WTC11 (cell line): ENCODE measurements at regions not wholly inside any gene's neighbourhood (a gene's known extent, or its start where the extent isn't known, plus 50 kb on each side); places are given as distances from the start of the nearest gene placed in this dataset.
A peak's percentile ranks its signal among the peaks of the same experiment; 100 is the strongest.

ENCODE experiments used
- ATAC-seq: fragments of 200-7000 bp; cut with Tn5 transposase; 2 replicates; pipeline ENCODE4 v1.10.0; 2021; ENCODE audit warnings: mild to moderate bottlenecking, moderate library complexity
- CTCF ChIA-PET: fragments of 300-600 bp; sonication (Branson Sonifier 250); formaldehyde crosslinking; loops from one replicate; lab custom pipeline; 2021; ENCODE audit warnings: antibody characterized with exemption; lab: Charles Lee
- POLR2A ChIA-PET: fragments of 350-600 bp; sonication (Branson Sonifier 250); formaldehyde crosslinking; loops from one replicate; lab custom pipeline; 2021; ENCODE audit warnings: antibody characterized with exemption; lab: Charles Lee
- DNase-seq: peaks from one replicate; pipeline ENCODE4 v3.0.0; 2021; ENCODE audit warnings: low spot score
- H3K27ac Mint-ChIP-seq: 2 replicates; pipeline ENCODE4 v1.8.0; 2021; ENCODE audit warnings: mixed read lengths
- H3K27me3 Mint-ChIP-seq: 2 replicates; pipeline ENCODE4 v1.8.0; 2021; ENCODE audit warnings: low read depth, mild to moderate bottlenecking, moderate library complexity, mixed read lengths
- H3K36me3 Mint-ChIP-seq: 2 replicates; pipeline ENCODE4 v1.8.0; 2021; ENCODE audit warnings: mixed read lengths
- H3K4me1 Mint-ChIP-seq: 2 replicates; pipeline ENCODE4 v1.8.0; 2022; ENCODE audit warnings: mixed read lengths
- H3K4me3 Mint-ChIP-seq: 2 replicates; pipeline ENCODE4 v1.8.0; 2021; ENCODE audit warnings: mild to moderate bottlenecking, moderate library complexity, mixed read lengths
- H3K9me3 Mint-ChIP-seq: 2 replicates; pipeline ENCODE4 v1.8.0; 2021; ENCODE audit warnings: mixed read lengths
- ATF3 ChIP-seq: sonication (generic); formaldehyde crosslinking; conservative IDR thresholded peaks from 2 replicates; pipeline ENCODE4 v1.8.1; 2022; ENCODE audit warnings: mild to moderate bottlenecking, missing genetic modification reagents
- ATF6 ChIP-seq: sonication (generic); formaldehyde crosslinking; IDR thresholded peaks from 2 replicates; pipeline ENCODE4 v1.8.1; 2023; ENCODE audit warnings: mild to moderate bottlenecking, missing genetic modification reagents
- CTCF ChIP-seq: fragments of 200-600 bp; IDR thresholded peaks from 2 replicates; pipeline ENCODE4 v1.8.0; 2022; ENCODE audit warnings: antibody characterized with exemption
- EMX1 ChIP-seq: fragments of 250-450 bp; sonication (Bioruptor Pico); IDR thresholded peaks from 2 replicates; pipeline ENCODE4 v1.8.0; 2021; ENCODE audit warnings: mild to moderate bottlenecking
- FOXJ3 ChIP-seq: sonication (generic); formaldehyde crosslinking; IDR thresholded peaks from 2 replicates; pipeline ENCODE4 v1.9.0; 2021; ENCODE audit warnings: missing genetic modification reagents, mild to moderate bottlenecking, borderline replicate concordance
- FOXP4 ChIP-seq: sonication (generic); formaldehyde crosslinking; IDR thresholded peaks from 2 replicates; pipeline ENCODE4 v1.8.0; 2022; ENCODE audit warnings: mild to moderate bottlenecking, missing genetic modification reagents
- GTF2I ChIP-seq: fragments of 250-450 bp; sonication (Bioruptor Pico); conservative IDR thresholded peaks from 2 replicates; pipeline ENCODE4 v1.4.0; 2021; ENCODE audit warnings: mild to moderate bottlenecking
- JAZF1 ChIP-seq: fragments of 250-450 bp; sonication (Bioruptor Pico); IDR thresholded peaks from 2 replicates; pipeline ENCODE4 v1.9.0; 2021; ENCODE audit warnings: moderate library complexity, mild to moderate bottlenecking, inconsistent platforms
- KAT7 ChIP-seq: sonication (generic); formaldehyde crosslinking; IDR thresholded peaks from 2 replicates; pipeline ENCODE4 v1.8.1; 2023; ENCODE audit warnings: missing genetic modification reagents, mild to moderate bottlenecking, borderline replicate concordance
- MAX ChIP-seq: sonication (generic); formaldehyde crosslinking; IDR thresholded peaks from 2 replicates; pipeline ENCODE4 v1.8.0; 2022; ENCODE audit warnings: mild to moderate bottlenecking, missing genetic modification reagents
- MXD4 ChIP-seq: fragments of 250-450 bp; sonication (Bioruptor Pico); IDR thresholded peaks from 2 replicates; pipeline ENCODE4 v1.8.0; 2021; ENCODE audit warnings: mild to moderate bottlenecking, moderate library complexity, borderline replicate concordance
- NFATC4 ChIP-seq: fragments of 250-450 bp; sonication (Bioruptor Pico); IDR thresholded peaks from 2 replicates; pipeline ENCODE4 v1.9.0; 2021; ENCODE audit warnings: mild to moderate bottlenecking
- OVOL2 ChIP-seq: fragments of 250-450 bp; sonication (Bioruptor Pico); IDR thresholded peaks from 2 replicates; pipeline ENCODE4 v1.9.0; 2021; ENCODE audit warnings: mild to moderate bottlenecking, borderline replicate concordance
- SMAD4 ChIP-seq: sonication (generic); formaldehyde crosslinking; IDR thresholded peaks from 2 replicates; pipeline ENCODE4 v1.8.0; 2022; ENCODE audit warnings: mild to moderate bottlenecking, missing genetic modification reagents
- SP1 ChIP-seq: sonication (generic); formaldehyde crosslinking; conservative IDR thresholded peaks from 2 replicates; pipeline ENCODE4 v1.8.1; 2022; ENCODE audit warnings: missing genetic modification reagents
- TCF7 ChIP-seq: sonication (generic); formaldehyde crosslinking; IDR thresholded peaks from 2 replicates; pipeline ENCODE4 v1.8.0; 2022; ENCODE audit warnings: mild to moderate bottlenecking, low read depth, missing genetic modification reagents, moderate library complexity
- TP53 ChIP-seq: sonication (generic); formaldehyde crosslinking; IDR thresholded peaks from 2 replicates; pipeline ENCODE4 v1.8.1; 2023; ENCODE audit warnings: mild to moderate bottlenecking, missing genetic modification reagents
- ZNF138 ChIP-seq: sonication (generic); formaldehyde crosslinking; conservative IDR thresholded peaks from 2 replicates; pipeline ENCODE4 v1.8.1; 2022; ENCODE audit warnings: mild to moderate bottlenecking, moderate library complexity, missing genetic modification reagents
- ZNF281 ChIP-seq: sonication (generic); formaldehyde crosslinking; IDR thresholded peaks from 2 replicates; pipeline ENCODE4 v1.8.0; 2023; ENCODE audit warnings: mild to moderate bottlenecking, missing genetic modification reagents

GRCh38 chr1:233735847-233736246 lies 121.9 kb downstream of the KCNK1 start (continued):
- TF ChIP-seq CTCF = no peak
- TF ChIP-seq KAT7 (CRISPR knock-in tag) = no peak
- no peak for TF ChIP-seq ZNF281 (CRISPR knock-in tag)
- no peak for TF ChIP-seq ATF6 (CRISPR knock-in tag)

GRCh38 chr1:233737341-233737740 lies 123.4 kb downstream of the KCNK1 start:
- no peak overlapping the region for H3K27ac Mint-ChIP-seq
- peaks cover 3% of the 10 kb centered on the region; the same call in 1 of the 2 replicates for H3K9me3 Mint-ChIP-seq
- H3K4me3 Mint-ChIP-seq = no peak overlapping the region
- POLR2A ChIA-PET = no interaction called here
- CTCF ChIA-PET = interaction anchor here (0.5 to 1.4 kb wide), 3 partner anchors 12 to 573 kb away, joined by 3 to 6 read pairs (median 4); no protein-coding TSS in a partner anchor
- H3K27me3 Mint-ChIP-seq = no peaks in the 10 kb centered on the region; the same call in 1 of the 2 replicates
- DNase-seq (no peak), ATAC-seq (no peak)
- H3K4me1 Mint-ChIP-seq = peaks cover 19% of the 10 kb centered on the region
- no peak for TF ChIP-seq TP53 (CRISPR knock-in tag)
- TF ChIP-seq, all 79 proteins: peak for 0
- H3K36me3 Mint-ChIP-seq = no peaks in the 10 kb centered on the region

- peaks cover 3% of the 10 kb centered on the region; the same call in 1 of the 2 replicates for H3K9me3 Mint-ChIP-seq
- CTCF ChIA-PET = no interaction called here
- H3K27me3 Mint-ChIP-seq = no peaks in the 10 kb centered on the region; the same call in 1 of the 2 replicates
- ATAC-seq (no peak), DNase-seq (no peak)
- TF ChIP-seq TCF7 (CRISPR knock-in tag) = no peak
- no peak for TF ChIP-seq FOXP4 (CRISPR knock-in tag)
- no peak for TF ChIP-seq SP1 (CRISPR knock-in tag)
- no peak for TF ChIP-seq OVOL2 (CRISPR knock-in tag)
- H3K36me3 Mint-ChIP-seq = no peaks in the 10 kb centered on the region
- peaks cover 18% of the 10 kb centered on the region for H3K4me1 Mint-ChIP-seq
- H3K4me3 Mint-ChIP-seq = no peak overlapping the region
- H3K27ac Mint-ChIP-seq = no peak overlapping the region
- POLR2A ChIA-PET = no interaction called here
Measured at GRCh38 chr1:233738396-233738795, 124.5 kb downstream of the KCNK1 start.

- DNase-seq (peak; percentile 66), ATAC-seq (peak; percentile 100)
- Mint-ChIP-seq H3K36me3 (no peaks in the 10 kb centered on the region), H3K9me3 (peaks cover 2% of the 10 kb centered on the region; the same call in 1 of the 2 replicates), H3K4me1 (peaks cover 16% of the 10 kb centered on the region), H3K4me3 (no peak overlapping the region), H3K27me3 (no peaks in the 10 kb centered on the region), H3K27ac (no peak overlapping the region)
- ChIA-PET POLR2A (no interaction called here), CTCF (no interaction called here)
- TF ChIP-seq FOXJ3 (CRISPR knock-in tag) (no peak), ATF3 (CRISPR knock-in tag) (no peak), ZNF281 (CRISPR knock-in tag) (no peak), KAT7 (CRISPR knock-in tag) (no peak), MAX (CRISPR knock-in tag) (no peak; the same call in 1 of the 2 replicates), ZNF138 (CRISPR knock-in tag) (no peak), SMAD4 (CRISPR knock-in tag) (no peak), MXD4 (CRISPR knock-in tag) (no peak), JAZF1 (CRISPR knock-in tag) (no peak), NFATC4 (CRISPR knock-in tag) (no peak), EMX1 (no peak), GTF2I (CRISPR knock-in tag) (no peak)
Measured at GRCh38 chr1:233738850-233739249, 124.9 kb downstream of the KCNK1 start.
